HepG2 (cell line): ENCODE measurements at regions not wholly inside any gene's neighbourhood (a gene's known extent, or its start where the extent isn't known, plus 50 kb on each side); places are given as distances from the start of the nearest gene placed in this dataset.

Source experiments
- CHD4 ChIP-seq: fragments of 200-600 bp; sonication (generic); IDR thresholded peaks from 2 replicates; pipeline ENCODE4 v1.7.0; 2017; ENCODE audit warnings: mild to moderate bottlenecking, low read length, borderline replicate concordance
- EP300 ChIP-seq, 3 experiments: sonication (generic) in 1 of 3; formaldehyde crosslinking in 1 of 3; IDR thresholded peaks; 2 replicates each; pipeline versions ENCODE4 v1.5.1 to v1.6.1; 2011 to 2020; ENCODE audit warnings: low read depth in 2 of 3, low read length in 2 of 3, borderline replicate concordance in 1 of 3, improper control_type of control experiment in 1 of 3, mild to moderate bottlenecking in 1 of 3, missing genetic modification reagents in 1 of 3, moderate library complexity in 1 of 3

GRCh38 chr13:60873116-60873515 lies 476.1 kb downstream of the TDRD3 start:
- TF ChIP-seq EP300 (IDR thresholded peaks at IDR 0.05; ENCODE audit: low read depth in 2 of 2, low read length in 2 of 2) (no peak), EP300 (CRISPR knock-in tag; IDR thresholded peaks at IDR 0.05; ENCODE audit: borderline replicate concordance) (no peak), CHD4 (no peak)
